Trophoblast cell (in vitro differentiated cells and primary cell): ENCODE measurements at regions not wholly inside any gene's neighbourhood (a gene's known extent, or its start where the extent isn't known, plus 50 kb on each side); places are given as distances from the start of the nearest gene placed in this dataset.

ENCODE experiments used
- DNase-seq, 2 donors: peaks; one replicate each; pipeline ENCODE4 v3.0.0-alpha.2; 2016
- H2AFZ ChIP-seq: 2 replicates; pipeline ENCODE4 v1.6.1; 2013; ENCODE audit warnings: low read length, moderate library complexity, mild to moderate bottlenecking; ENCODE audit not compliant: insufficient read depth, poor library complexity
- H2AK5ac ChIP-seq: 2 replicates; pipeline ENCODE4 v1.6.1; 2013; ENCODE audit warnings: mild to moderate bottlenecking, low read length
- H2BK120ac ChIP-seq: 2 replicates; pipeline ENCODE4 v1.6.1; 2013; ENCODE audit warnings: low read length, mild to moderate bottlenecking, moderate library complexity; ENCODE audit not compliant: insufficient read depth, poor library complexity
- H2BK12ac ChIP-seq: 2 replicates; pipeline ENCODE4 v1.6.1; 2013; ENCODE audit warnings: mild to moderate bottlenecking, low read length, moderate library complexity
- H2BK5ac ChIP-seq: 2 replicates; pipeline ENCODE4 v1.6.1; 2013; ENCODE audit warnings: low read length, low read depth, moderate library complexity, mild to moderate bottlenecking; ENCODE audit not compliant: poor library complexity
- H3K14ac ChIP-seq: 2 replicates; pipeline ENCODE4 v1.6.1; 2013; ENCODE audit warnings: mild to moderate bottlenecking, low read length
- H3K18ac ChIP-seq: 2 replicates; pipeline ENCODE4 v1.6.1; 2013; ENCODE audit warnings: mild to moderate bottlenecking, low read length
- H3K23ac ChIP-seq: 2 replicates; pipeline ENCODE4 v1.6.1; 2013; ENCODE audit warnings: low read length
- H3K27ac ChIP-seq: 2 replicates; pipeline ENCODE4 v1.5.1; 2013; ENCODE audit warnings: low read depth, mild to moderate bottlenecking, inconsistent platforms, low read length, moderate library complexity
- H3K27me3 ChIP-seq: 2 replicates; pipeline ENCODE4 v1.6.1; 2013; ENCODE audit warnings: inconsistent platforms, mild to moderate bottlenecking, low read length, moderate library complexity; ENCODE audit not compliant: insufficient read depth
- H3K36me3 ChIP-seq, 2 experiments: 1 replicate in 1 of 2; 2 replicates in 1 of 2; pipeline ENCODE4 v1.6.1; 2013; ENCODE audit warnings: low read length in 2 of 2, mild to moderate bottlenecking in 2 of 2, moderate library complexity in 1 of 2; ENCODE audit not compliant: insufficient read depth in 2 of 2, control insufficient read depth in 1 of 2
- H3K4ac ChIP-seq: 2 replicates; pipeline ENCODE4 v1.6.1; 2013; ENCODE audit warnings: low read depth, mild to moderate bottlenecking, low read length, moderate library complexity
- H3K4me1 ChIP-seq, 2 experiments: 1 replicate in 1 of 2; 2 replicates in 1 of 2; pipeline ENCODE4 v1.6.1; 2013; ENCODE audit warnings: low read length in 2 of 2, mild to moderate bottlenecking in 2 of 2, moderate library complexity in 1 of 2; ENCODE audit not compliant: insufficient read depth in 2 of 2, control insufficient read depth in 1 of 2
- H3K4me2 ChIP-seq: 2 replicates; pipeline ENCODE4 v1.6.1; 2013; ENCODE audit warnings: inconsistent platforms, mild to moderate bottlenecking, low read length, moderate library complexity
- H3K4me3 ChIP-seq: 2 replicates; pipeline ENCODE4 v1.5.1; 2013; ENCODE audit warnings: mild to moderate bottlenecking, low read depth, low read length, inconsistent platforms
- H3K79me1 ChIP-seq: one replicate; pipeline ENCODE4 v1.6.1; 2013; ENCODE audit warnings: low read length
- H3K79me2 ChIP-seq: 2 replicates; pipeline ENCODE4 v1.6.1; 2013; ENCODE audit warnings: low read length, mild to moderate bottlenecking; ENCODE audit not compliant: control insufficient read depth, insufficient read depth, poor library complexity
- H3K9ac ChIP-seq: 2 replicates; pipeline ENCODE4 v1.6.1; 2013; ENCODE audit warnings: mild to moderate bottlenecking, low read length
- H3K9me3 ChIP-seq: 2 replicates; pipeline ENCODE4 v1.6.1; 2013; ENCODE audit warnings: low read depth, mild to moderate bottlenecking, control low read depth, inconsistent platforms, low read length; ENCODE audit not compliant: insufficient read depth
- H4K12ac ChIP-seq: 2 replicates; pipeline ENCODE4 v1.6.1; 2013; ENCODE audit warnings: low read depth, mild to moderate bottlenecking, low read length, moderate library complexity
- H4K8ac ChIP-seq: 2 replicates; pipeline ENCODE4 v1.6.1; 2013; ENCODE audit warnings: low read depth, mild to moderate bottlenecking, low read length, moderate library complexity
- H4K91ac ChIP-seq: one replicate; pipeline ENCODE4 v1.6.1; 2013; ENCODE audit warnings: low read depth, mild to moderate bottlenecking, low read length, moderate library complexity
- WGBS: extraction: QIAGEN DNeasy Blood & Tissue Kit; methylation state at CpG from one replicate; pipeline ENCODE4 v1.1.7; 2013; ENCODE audit warnings: missing lambda C conversion rate; ENCODE audit not compliant: insufficient read length, insufficient coverage; ENCODE audit errors: extremely low coverage; 5-methylcytosine and 5-hydroxymethylcytosine counted together

- Histone ChIP-seq H3K79me1 (no peaks in the 10 kb centered on the region), H2AK5ac (no peak overlapping the region), H4K12ac (no peak overlapping the region), H4K8ac (no peak overlapping the region), H3K4me3 (no peak overlapping the region), H2BK120ac (no peak overlapping the region), H3K36me3 (no peaks in the 10 kb centered on the region), H3K79me2 (no peaks in the 10 kb centered on the region), H3K23ac (no peak overlapping the region), H3K4me1 (no peaks in the 10 kb centered on the region), H3K9me3 (no peaks in the 10 kb centered on the region), H3K4ac (no peak overlapping the region), H3K4me2 (no peak overlapping the region), H4K91ac (no peak overlapping the region), H2BK5ac (no peak overlapping the region), H2AFZ (no peak overlapping the region), H3K27ac (no peak overlapping the region), H3K9ac (no peak overlapping the region), H3K18ac (no peak overlapping the region), H3K27me3 (no peaks in the 10 kb centered on the region), H2BK12ac (no peak overlapping the region), H3K14ac (no peak overlapping the region)
- no peak for DNase-seq
- no CpG with 5 or more reads among the region's 1 CpG for WGBS
Observed at GRCh38 chr12:58602736-58603135, 317.6 kb downstream of the LRIG3 start.

- no peak overlapping the region for H3K18ac ChIP-seq
- H3K4me2 ChIP-seq = no peak overlapping the region
- no peak overlapping the region for H2BK120ac ChIP-seq
- H2BK12ac ChIP-seq = no peak overlapping the region
- no peak overlapping the region for H3K9ac ChIP-seq
- no peak overlapping the region for H2AFZ ChIP-seq
- no peaks in the 10 kb centered on the region for H3K36me3 ChIP-seq
- H3K4me1 ChIP-seq = no peaks in the 10 kb centered on the region
- H3K9me3 ChIP-seq = no peaks in the 10 kb centered on the region
- H2AK5ac ChIP-seq = no peak overlapping the region
- no peak overlapping the region for H3K4ac ChIP-seq
- no peaks in the 10 kb centered on the region for H3K79me1 ChIP-seq
- H4K91ac ChIP-seq = no peak overlapping the region
- H3K14ac ChIP-seq = no peak overlapping the region
- no peaks in the 10 kb centered on the region for H3K79me2 ChIP-seq
- WGBS = no CpG with 5 or more reads among the region's 1 CpG
- H3K27ac ChIP-seq = no peak overlapping the region
- H4K8ac ChIP-seq = no peak overlapping the region
- no peak overlapping the region for H3K4me3 ChIP-seq
- H2BK5ac ChIP-seq = no peak overlapping the region
- no peak overlapping the region for H4K12ac ChIP-seq
- H3K27me3 ChIP-seq = no peaks in the 10 kb centered on the region
- no peak overlapping the region for H3K23ac ChIP-seq
- no peak for DNase-seq
Observed at GRCh38 chr12:58607805-58608204, 312.5 kb downstream of the LRIG3 start.

GRCh38 chr12:58608711-58609110 lies 311.6 kb downstream of the LRIG3 start:
- H3K18ac ChIP-seq = no peak overlapping the region
- DNase-seq = no peak
- H3K23ac ChIP-seq = no peak overlapping the region
- no peak overlapping the region for H4K8ac ChIP-seq
- no peak overlapping the region for H3K14ac ChIP-seq
- H3K27me3 ChIP-seq = no peaks in the 10 kb centered on the region
- H3K79me1 ChIP-seq = no peaks in the 10 kb centered on the region
- H3K36me3 ChIP-seq = no peaks in the 10 kb centered on the region
- H3K79me2 ChIP-seq = no peaks in the 10 kb centered on the region
- H3K4ac ChIP-seq = no peak overlapping the region
- no peak overlapping the region for H3K27ac ChIP-seq
- no peaks in the 10 kb centered on the region for H3K4me1 ChIP-seq
- H2BK120ac ChIP-seq = no peak overlapping the region
- WGBS = no CpG with 5 or more reads among the region's 1 CpG
- H3K4me2 ChIP-seq = no peak overlapping the region
- no peak overlapping the region for H4K91ac ChIP-seq
- H2BK5ac ChIP-seq = no peak overlapping the region
- no peaks in the 10 kb centered on the region for H3K9me3 ChIP-seq
- H4K12ac ChIP-seq = no peak overlapping the region
- no peak overlapping the region for H3K4me3 ChIP-seq
- H2AFZ ChIP-seq = no peak overlapping the region
- H2AK5ac ChIP-seq = no peak overlapping the region
- no peak overlapping the region for H2BK12ac ChIP-seq
- H3K9ac ChIP-seq = no peak overlapping the region

GRCh38 chr12:58615047-58615446 lies 305.3 kb downstream of the LRIG3 start:
- H3K36me3 ChIP-seq = no peaks in the 10 kb centered on the region
- no peak overlapping the region for H4K8ac ChIP-seq
- H3K79me2 ChIP-seq = no peaks in the 10 kb centered on the region
- no peaks in the 10 kb centered on the region for H3K9me3 ChIP-seq
- no peak overlapping the region for H3K23ac ChIP-seq
- no peak overlapping the region for H3K9ac ChIP-seq
- no peak overlapping the region for H2BK12ac ChIP-seq
- no peaks in the 10 kb centered on the region for H3K27me3 ChIP-seq
- no peak overlapping the region for H2AK5ac ChIP-seq
- H3K27ac ChIP-seq = no peak overlapping the region
- H3K79me1 ChIP-seq = no peaks in the 10 kb centered on the region
- H4K91ac ChIP-seq = no peak overlapping the region
- no peak for DNase-seq
- no CpG with 5 or more reads among the region's 2 CpGs for WGBS
- no peak overlapping the region for H3K18ac ChIP-seq
- H3K4me2 ChIP-seq = no peak overlapping the region
- no peak overlapping the region for H3K14ac ChIP-seq
- H3K4me1 ChIP-seq = no peaks in the 10 kb centered on the region
- no peak overlapping the region for H2AFZ ChIP-seq
- H2BK5ac ChIP-seq = no peak overlapping the region
- H3K4me3 ChIP-seq = no peak overlapping the region
- no peak overlapping the region for H3K4ac ChIP-seq
- no peak overlapping the region for H4K12ac ChIP-seq
- H2BK120ac ChIP-seq = no peak overlapping the region

GRCh38 chr12:58615576-58615975 lies 304.7 kb downstream of the LRIG3 start:
- no peak overlapping the region for H4K8ac ChIP-seq
- H4K12ac ChIP-seq = no peak overlapping the region
- no peak overlapping the region for H3K14ac ChIP-seq
- H2AFZ ChIP-seq = no peak overlapping the region
- no peak overlapping the region for H3K27ac ChIP-seq
- H3K4me2 ChIP-seq = no peak overlapping the region
- H2BK5ac ChIP-seq = no peak overlapping the region
- H3K18ac ChIP-seq = no peak overlapping the region
- H3K9me3 ChIP-seq = no peaks in the 10 kb centered on the region
- no peaks in the 10 kb centered on the region for H3K79me2 ChIP-seq
- no peak overlapping the region for H4K91ac ChIP-seq
- DNase-seq = no peak
- H3K4me3 ChIP-seq = no peak overlapping the region
- H2BK120ac ChIP-seq = no peak overlapping the region
- H3K4ac ChIP-seq = no peak overlapping the region
- no peaks in the 10 kb centered on the region for H3K27me3 ChIP-seq
- H3K23ac ChIP-seq = no peak overlapping the region
- no peaks in the 10 kb centered on the region for H3K79me1 ChIP-seq
- no peak overlapping the region for H2AK5ac ChIP-seq
- H3K9ac ChIP-seq = no peak overlapping the region
- H3K4me1 ChIP-seq = no peaks in the 10 kb centered on the region
- H3K36me3 ChIP-seq = no peaks in the 10 kb centered on the region
- H2BK12ac ChIP-seq = no peak overlapping the region
